A673 (cell line): ENCODE measurements at regions not wholly inside any gene's neighbourhood (a gene's known extent, or its start where the extent isn't known, plus 50 kb on each side); places are given as distances from the start of the nearest gene placed in this dataset.

ENCODE experiments used
- CTCF ChIP-seq: fragments of 300-800, 200-600 bp; sonication (generic); conservative IDR thresholded peaks from 2 replicates; pipeline ENCODE4 v1.5.1; 2017; ENCODE audit warnings: low read depth, mild to moderate bottlenecking, antibody characterized with exemption, low read length, moderate library complexity, mixed read lengths
- EZH2 ChIP-seq: fragments of 200-600 bp; sonication (generic); IDR thresholded peaks from 2 replicates; pipeline ENCODE4 v1.6.1; 2017; ENCODE audit warnings: borderline replicate concordance, low read depth, mild to moderate bottlenecking, mixed read lengths, antibody characterized with exemption, low read length; ENCODE audit not compliant: poor library complexity, severe bottlenecking

GRCh38 chr12:127716166-127716565, 550.8 kb upstream of the TMEM132C start:
- TF ChIP-seq CTCF (no peak), EZH2 (no peak)
